Testis (tissue), 2 donors: ENCODE measurements at regions not wholly inside any gene's neighbourhood (a gene's known extent, or its start where the extent isn't known, plus 50 kb on each side); places are given as distances from the start of the nearest gene placed in this dataset.

ENCODE experiments used
- POLR2A ChIP-seq: fragments of 450-650 bp; IDR thresholded peaks from one replicate; pipeline ENCODE4 v1.6.1; 2017; ENCODE audit warnings: antibody characterized with exemption, mild to moderate bottlenecking, moderate library complexity
- TF ChIP-seq, protein P1 (sequence below), 3 experiments: fragments of 450-650 bp in 2 of 3; fragments of 200-600 bp in 1 of 3; sonication (generic) in 1 of 3; IDR thresholded peaks; one replicate each; pipeline ENCODE4 v1.5.1; 2016 to 2019; ENCODE audit warnings: antibody characterized with exemption in 3 of 3, mild to moderate bottlenecking in 2 of 3, moderate library complexity in 1 of 3

DNA sequence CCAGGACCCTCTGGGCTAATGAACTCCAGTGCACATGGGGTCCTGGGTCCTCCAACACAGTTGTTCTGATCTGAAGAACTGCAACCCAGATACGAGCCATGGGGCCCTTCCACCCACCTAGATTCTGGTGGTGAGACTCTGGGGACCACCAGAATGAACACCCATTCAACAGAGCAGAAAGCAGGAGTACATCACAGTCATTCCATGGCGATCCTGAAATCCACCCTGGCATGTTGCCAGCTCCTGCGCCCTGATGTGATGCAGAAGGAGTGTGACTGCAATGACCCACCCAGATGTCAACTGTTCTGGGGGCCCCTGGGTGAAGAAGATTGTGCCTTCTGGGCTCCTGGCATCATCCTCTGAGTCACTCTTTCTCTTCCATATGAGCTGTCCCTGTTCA lies 211.6 kb downstream of the KIF26A start:
- TF ChIP-seq POLR2A, result no peak
- TF ChIP-seq, protein P1, sequence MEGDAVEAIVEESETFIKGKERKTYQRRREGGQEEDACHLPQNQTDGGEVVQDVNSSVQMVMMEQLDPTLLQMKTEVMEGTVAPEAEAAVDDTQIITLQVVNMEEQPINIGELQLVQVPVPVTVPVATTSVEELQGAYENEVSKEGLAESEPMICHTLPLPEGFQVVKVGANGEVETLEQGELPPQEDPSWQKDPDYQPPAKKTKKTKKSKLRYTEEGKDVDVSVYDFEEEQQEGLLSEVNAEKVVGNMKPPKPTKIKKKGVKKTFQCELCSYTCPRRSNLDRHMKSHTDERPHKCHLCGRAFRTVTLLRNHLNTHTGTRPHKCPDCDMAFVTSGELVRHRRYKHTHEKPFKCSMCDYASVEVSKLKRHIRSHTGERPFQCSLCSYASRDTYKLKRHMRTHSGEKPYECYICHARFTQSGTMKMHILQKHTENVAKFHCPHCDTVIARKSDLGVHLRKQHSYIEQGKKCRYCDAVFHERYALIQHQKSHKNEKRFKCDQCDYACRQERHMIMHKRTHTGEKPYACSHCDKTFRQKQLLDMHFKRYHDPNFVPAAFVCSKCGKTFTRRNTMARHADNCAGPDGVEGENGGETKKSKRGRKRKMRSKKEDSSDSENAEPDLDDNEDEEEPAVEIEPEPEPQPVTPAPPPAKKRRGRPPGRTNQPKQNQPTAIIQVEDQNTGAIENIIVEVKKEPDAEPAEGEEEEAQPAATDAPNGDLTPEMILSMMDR (IDR thresholded peaks at IDR 0.05), result no peak
